NB4 (cell line): ENCODE measurements at regions not wholly inside any gene's neighbourhood (a gene's known extent, or its start where the extent isn't known, plus 50 kb on each side); places are given as distances from the start of the nearest gene placed in this dataset.

Source experiments
- CTCF ChIP-seq: IDR thresholded peaks from one replicate; pipeline ENCODE4 v1.5.1; 2012; ENCODE audit warnings: low read depth, low read length
- POLR2A ChIP-seq: IDR thresholded peaks from 2 replicates; pipeline ENCODE4 v1.6.1; 2011; ENCODE audit warnings: mild to moderate bottlenecking; ENCODE audit not compliant: insufficient read length; ENCODE audit errors: extremely low read depth

- TF ChIP-seq CTCF (no peak), POLR2A (no peak)
These were observed 711.6 kb downstream of the PCDH19 start for GRCh38 chrX:99698451-99698850.
